ENCODE measurements at regions not wholly inside any gene's neighbourhood (a gene's known extent, or its start where the extent isn't known, plus 50 kb on each side); places are given as distances from the start of the nearest gene placed in this dataset.

DNA sequence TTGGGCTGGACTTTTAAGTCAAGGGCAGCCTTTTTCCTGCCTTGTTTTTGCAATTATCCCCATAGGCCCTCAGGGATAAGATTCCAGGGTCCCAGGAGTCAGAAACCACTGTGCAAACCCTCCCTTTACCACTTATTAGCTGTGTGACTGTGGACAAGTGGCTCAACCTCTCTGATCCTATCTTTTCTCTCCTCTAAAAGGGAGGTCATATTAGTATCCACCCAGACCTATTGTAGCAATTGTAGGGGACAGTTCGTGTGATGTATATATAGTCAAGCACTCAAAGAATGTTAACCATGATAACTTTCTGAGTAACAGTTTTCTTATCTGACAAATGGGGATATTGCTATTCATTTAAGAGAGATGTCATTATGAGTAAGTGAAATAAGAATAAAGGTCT lies 68.2 kb downstream of the IRX5 start:
- H3K79me2 ChIP-seq (ENCODE audit: low read length): no peaks in the 10 kb centered on the region
- H3K9me3 ChIP-seq (ENCODE audit: low read length): no peaks in the 10 kb centered on the region
- no peaks in the 10 kb centered on the region for H3K9me2 ChIP-seq (replicated peaks; ENCODE audit: insufficient read depth, low read length)
- H3K4me2 ChIP-seq (ENCODE audit: low read depth, low read length, poor library complexity, severe bottlenecking): no peak overlapping the region
- H4K20me1 ChIP-seq (ENCODE audit: insufficient read depth, low read depth, low read length): no peaks in the 10 kb centered on the region
- H3K27me3 ChIP-seq (ENCODE audit: low read length): no peaks in the 10 kb centered on the region
- no peak overlapping the region for H3K9ac ChIP-seq (ENCODE audit: low read length)
- H2AFZ ChIP-seq (ENCODE audit: low read length): no peak overlapping the region
- no peak overlapping the region for H3K27ac ChIP-seq (ENCODE audit: low read length)
- H3K4me3 ChIP-seq (ENCODE audit: low read length): no peak overlapping the region
- no peaks in the 10 kb centered on the region for H3K4me1 ChIP-seq (ENCODE audit: low read length)
- no peaks in the 10 kb centered on the region for H3K36me3 ChIP-seq (ENCODE audit: insufficient read depth, low read length)
- no peak for DNase-seq

DNA sequence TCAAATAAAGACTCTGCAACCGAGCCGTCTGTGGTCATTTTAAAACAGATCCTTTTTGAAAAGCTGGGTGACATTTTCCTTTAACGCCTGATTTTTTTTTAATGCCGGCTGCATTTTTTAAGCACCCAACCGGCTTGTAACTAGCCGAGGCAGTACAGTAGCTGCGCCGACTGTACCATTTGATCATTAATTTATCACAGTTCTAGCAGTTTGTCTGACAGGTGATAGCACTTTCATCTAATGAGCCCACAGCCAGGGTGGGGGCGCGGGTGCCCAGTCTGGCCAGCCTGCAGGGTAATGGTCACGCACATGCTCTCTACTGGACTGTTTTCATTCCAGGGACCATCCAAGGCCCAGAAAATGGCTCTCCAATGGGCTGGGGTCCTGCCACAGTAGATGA lies 68.8 kb downstream of the IRX5 start:
- Histone ChIP-seq H3K27ac (ENCODE audit: low read length) (no peak overlapping the region), H3K4me1 (ENCODE audit: low read length) (no peaks in the 10 kb centered on the region), H4K20me1 (ENCODE audit: insufficient read depth, low read depth, low read length) (no peaks in the 10 kb centered on the region), H3K36me3 (ENCODE audit: insufficient read depth, low read length) (no peaks in the 10 kb centered on the region), H3K4me3 (ENCODE audit: low read length) (no peak overlapping the region), H3K9ac (ENCODE audit: low read length) (no peak overlapping the region), H3K79me2 (ENCODE audit: low read length) (no peaks in the 10 kb centered on the region), H3K27me3 (ENCODE audit: low read length) (no peaks in the 10 kb centered on the region), H3K9me3 (ENCODE audit: low read length) (no peaks in the 10 kb centered on the region), H3K4me2 (ENCODE audit: low read depth, low read length, poor library complexity, severe bottlenecking) (no peak overlapping the region), H2AFZ (ENCODE audit: low read length) (no peak overlapping the region), H3K9me2 (replicated peaks; ENCODE audit: insufficient read depth, low read length) (no peaks in the 10 kb centered on the region)
- no peak for DNase-seq

DNA sequence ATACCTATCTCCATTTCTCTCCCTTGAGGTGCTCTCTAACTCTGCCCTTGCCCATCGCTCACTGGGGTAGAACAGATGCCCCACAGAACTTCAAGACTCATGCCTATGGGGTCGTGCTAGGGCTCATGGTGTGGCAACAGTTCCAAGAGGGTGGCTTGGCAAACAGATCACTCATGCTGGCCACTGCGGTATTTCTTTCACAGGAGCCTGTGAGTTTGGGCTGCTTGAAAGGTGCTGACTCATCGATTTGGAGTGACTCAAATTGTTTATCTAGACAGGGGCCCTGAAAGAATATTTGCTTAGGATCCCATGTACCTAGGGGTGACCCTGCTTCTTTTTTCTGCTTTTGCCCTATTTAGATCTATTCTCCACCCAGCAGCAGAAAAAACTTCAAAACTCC lies 69.9 kb downstream of the IRX5 start:
- Histone ChIP-seq H3K4me2 (ENCODE audit: low read depth, low read length, poor library complexity, severe bottlenecking) (no peak overlapping the region), H2AFZ (ENCODE audit: low read length) (no peak overlapping the region), H3K4me1 (ENCODE audit: low read length) (no peaks in the 10 kb centered on the region), H3K9ac (ENCODE audit: low read length) (no peak overlapping the region), H3K79me2 (ENCODE audit: low read length) (no peaks in the 10 kb centered on the region), H3K4me3 (ENCODE audit: low read length) (no peak overlapping the region), H3K9me2 (replicated peaks; ENCODE audit: insufficient read depth, low read length) (no peaks in the 10 kb centered on the region), H3K36me3 (ENCODE audit: insufficient read depth, low read length) (no peaks in the 10 kb centered on the region), H3K27ac (ENCODE audit: low read length) (no peak overlapping the region), H4K20me1 (ENCODE audit: insufficient read depth, low read depth, low read length) (no peaks in the 10 kb centered on the region), H3K27me3 (ENCODE audit: low read length) (no peaks in the 10 kb centered on the region), H3K9me3 (ENCODE audit: low read length) (no peaks in the 10 kb centered on the region)
- DNase-seq: no peak

DNA sequence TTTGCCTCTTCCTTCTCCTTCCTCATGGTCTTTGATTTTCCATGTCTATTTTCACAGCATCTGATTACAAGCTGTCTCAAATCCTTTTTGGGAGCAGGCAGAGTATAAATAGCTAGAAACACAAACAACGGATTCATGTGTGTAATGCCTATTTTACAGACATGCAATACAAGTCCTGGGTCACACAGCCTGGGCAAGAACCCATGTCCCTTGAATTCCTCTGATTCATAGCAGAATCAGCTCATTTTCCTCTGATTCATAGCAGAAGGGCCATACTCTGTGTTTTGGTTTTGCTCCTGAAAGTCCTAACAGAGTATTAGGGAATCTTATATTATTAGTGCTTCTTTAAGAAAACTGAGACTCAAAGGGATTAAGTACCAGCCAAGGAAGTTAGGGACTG lies 71.3 kb downstream of the IRX5 start:
- H3K4me1 ChIP-seq (ENCODE audit: low read length): no peaks in the 10 kb centered on the region
- no peak overlapping the region for H3K27ac ChIP-seq (ENCODE audit: low read length)
- H3K4me2 ChIP-seq (ENCODE audit: low read depth, low read length, poor library complexity, severe bottlenecking): no peak overlapping the region
- DNase-seq: no peak
- H3K9ac ChIP-seq (ENCODE audit: low read length): no peak overlapping the region
- H2AFZ ChIP-seq (ENCODE audit: low read length): no peak overlapping the region
- H3K36me3 ChIP-seq (ENCODE audit: insufficient read depth, low read length): no peaks in the 10 kb centered on the region
- no peak overlapping the region for H3K4me3 ChIP-seq (ENCODE audit: low read length)
- no peaks in the 10 kb centered on the region for H3K9me3 ChIP-seq (ENCODE audit: low read length)
- H3K27me3 ChIP-seq (ENCODE audit: low read length): no peaks in the 10 kb centered on the region
- no peaks in the 10 kb centered on the region for H4K20me1 ChIP-seq (ENCODE audit: insufficient read depth, low read depth, low read length)
- no peaks in the 10 kb centered on the region for H3K9me2 ChIP-seq (replicated peaks; ENCODE audit: insufficient read depth, low read length)
- no peaks in the 10 kb centered on the region for H3K79me2 ChIP-seq (ENCODE audit: low read length)

DNA sequence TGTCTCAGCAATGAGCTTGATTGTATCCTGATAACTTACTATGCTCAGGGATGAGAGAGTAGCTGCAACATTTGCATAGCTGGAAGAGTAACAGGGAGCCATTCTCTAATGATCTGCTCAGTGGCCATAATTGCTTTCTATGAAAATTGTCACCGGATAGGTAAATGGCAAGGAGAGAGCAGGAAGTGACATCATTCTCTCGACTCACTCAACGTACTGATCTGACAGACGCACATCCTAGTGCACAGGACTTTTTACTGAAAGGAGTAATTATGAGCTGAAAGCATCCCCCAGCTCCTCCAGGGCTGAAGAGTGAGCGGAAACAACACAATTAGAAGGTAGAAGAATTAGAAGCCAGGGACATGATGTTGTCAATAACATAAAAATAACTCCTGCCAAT lies 71.8 kb downstream of the IRX5 start:
- Histone ChIP-seq H2AFZ (ENCODE audit: low read length) (no peak overlapping the region), H3K27me3 (ENCODE audit: low read length) (no peaks in the 10 kb centered on the region), H4K20me1 (ENCODE audit: insufficient read depth, low read depth, low read length) (no peaks in the 10 kb centered on the region), H3K27ac (ENCODE audit: low read length) (no peak overlapping the region), H3K4me1 (ENCODE audit: low read length) (no peaks in the 10 kb centered on the region), H3K4me2 (ENCODE audit: low read depth, low read length, poor library complexity, severe bottlenecking) (no peak overlapping the region), H3K9me3 (ENCODE audit: low read length) (no peaks in the 10 kb centered on the region), H3K4me3 (ENCODE audit: low read length) (no peak overlapping the region), H3K79me2 (ENCODE audit: low read length) (no peaks in the 10 kb centered on the region), H3K9ac (ENCODE audit: low read length) (no peak overlapping the region), H3K9me2 (replicated peaks; ENCODE audit: insufficient read depth, low read length) (no peaks in the 10 kb centered on the region), H3K36me3 (ENCODE audit: insufficient read depth, low read length) (no peaks in the 10 kb centered on the region)
- no peak for DNase-seq

DNA sequence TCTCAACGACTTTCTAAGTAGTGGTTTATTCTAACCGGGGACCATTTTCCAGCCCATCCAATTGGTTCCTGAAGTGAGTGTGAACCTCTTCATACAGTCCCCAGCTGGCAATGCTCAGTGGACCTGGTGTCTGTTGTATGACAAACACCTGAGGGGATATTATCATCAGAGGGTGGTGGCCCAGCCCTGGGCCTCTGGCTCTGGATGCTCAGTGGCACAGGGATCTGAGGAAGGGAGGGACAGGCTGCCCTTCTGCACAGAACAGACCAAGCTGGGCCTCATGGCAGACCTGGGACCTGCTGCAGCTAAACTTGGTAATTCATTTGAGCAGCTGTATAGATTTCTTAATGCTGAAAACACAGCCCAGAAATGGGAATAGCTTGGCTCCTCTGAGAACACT lies 72.6 kb downstream of the IRX5 start:
- Histone ChIP-seq H3K27ac (ENCODE audit: low read length) (no peak overlapping the region), H3K36me3 (ENCODE audit: insufficient read depth, low read length) (no peaks in the 10 kb centered on the region), H4K20me1 (ENCODE audit: insufficient read depth, low read depth, low read length) (no peaks in the 10 kb centered on the region), H3K79me2 (ENCODE audit: low read length) (no peaks in the 10 kb centered on the region), H3K4me1 (ENCODE audit: low read length) (no peaks in the 10 kb centered on the region), H3K9ac (ENCODE audit: low read length) (no peak overlapping the region), H3K9me2 (replicated peaks; ENCODE audit: insufficient read depth, low read length) (no peaks in the 10 kb centered on the region), H3K27me3 (ENCODE audit: low read length) (no peaks in the 10 kb centered on the region), H2AFZ (ENCODE audit: low read length) (no peak overlapping the region), H3K4me2 (ENCODE audit: low read depth, low read length, poor library complexity, severe bottlenecking) (no peak overlapping the region), H3K9me3 (ENCODE audit: low read length) (no peaks in the 10 kb centered on the region), H3K4me3 (ENCODE audit: low read length) (no peak overlapping the region)
- no peak for DNase-seq

DNA sequence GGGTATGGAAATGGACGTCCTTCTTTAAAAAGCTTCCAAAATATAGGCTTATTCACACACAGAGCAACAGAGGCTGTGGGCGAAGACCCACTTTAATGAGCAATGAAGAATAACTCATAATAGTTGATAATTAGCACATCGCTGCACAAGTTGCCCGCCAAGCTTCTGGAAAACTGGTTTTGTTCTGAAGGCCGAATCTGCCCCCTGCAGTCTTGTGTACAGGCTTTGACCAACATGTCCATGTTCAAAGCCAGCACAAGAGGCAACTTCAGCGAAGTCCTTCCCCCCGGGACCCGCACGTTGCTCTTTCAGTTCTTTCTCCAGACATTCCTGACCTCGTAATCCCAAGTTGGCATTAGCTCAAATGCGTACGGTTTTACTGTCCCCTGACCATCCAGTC lies 73.3 kb downstream of the IRX5 start:
- Histone ChIP-seq H3K9ac (ENCODE audit: low read length) (no peak overlapping the region), H4K20me1 (ENCODE audit: insufficient read depth, low read depth, low read length) (no peaks in the 10 kb centered on the region), H3K4me2 (ENCODE audit: low read depth, low read length, poor library complexity, severe bottlenecking) (no peak overlapping the region), H3K4me1 (ENCODE audit: low read length) (no peaks in the 10 kb centered on the region), H3K9me2 (replicated peaks; ENCODE audit: insufficient read depth, low read length) (no peaks in the 10 kb centered on the region), H3K27me3 (ENCODE audit: low read length) (no peaks in the 10 kb centered on the region), H3K36me3 (ENCODE audit: insufficient read depth, low read length) (no peaks in the 10 kb centered on the region), H3K4me3 (ENCODE audit: low read length) (no peak overlapping the region), H3K9me3 (ENCODE audit: low read length) (no peaks in the 10 kb centered on the region), H3K27ac (ENCODE audit: low read length) (no peak overlapping the region), H3K79me2 (ENCODE audit: low read length) (no peaks in the 10 kb centered on the region), H2AFZ (ENCODE audit: low read length) (no peak overlapping the region)
- no peak for DNase-seq

DNA sequence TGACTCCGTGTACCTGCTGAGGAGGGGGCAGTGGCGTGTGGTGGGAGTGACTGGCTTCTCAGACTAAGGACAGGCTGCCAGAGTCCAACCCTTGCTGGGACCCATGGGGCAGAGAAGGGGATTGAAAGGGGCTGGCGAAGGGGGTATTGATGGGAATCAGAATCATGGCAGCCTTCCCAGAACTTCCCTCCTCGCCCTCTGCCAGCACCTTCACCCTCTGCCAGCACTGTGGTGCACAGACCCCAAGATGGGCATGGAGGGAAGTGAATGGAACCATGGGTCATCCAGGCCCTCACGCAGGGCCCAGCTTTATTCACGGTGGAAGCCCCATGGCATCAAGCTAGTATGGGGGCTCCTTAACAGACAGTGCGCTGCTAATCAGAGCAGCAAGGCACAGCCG lies 76.8 kb downstream of the IRX5 start:
- H2AFZ ChIP-seq (ENCODE audit: low read length): no peak overlapping the region
- H3K4me3 ChIP-seq (ENCODE audit: low read length): no peak overlapping the region
- no peak for DNase-seq
- H4K20me1 ChIP-seq (ENCODE audit: insufficient read depth, low read depth, low read length): no peaks in the 10 kb centered on the region
- no peak overlapping the region for H3K4me2 ChIP-seq (ENCODE audit: low read depth, low read length, poor library complexity, severe bottlenecking)
- H3K9ac ChIP-seq (ENCODE audit: low read length): no peak overlapping the region
- no peaks in the 10 kb centered on the region for H3K9me3 ChIP-seq (ENCODE audit: low read length)
- no peaks in the 10 kb centered on the region for H3K36me3 ChIP-seq (ENCODE audit: insufficient read depth, low read length)
- no peaks in the 10 kb centered on the region for H3K27me3 ChIP-seq (ENCODE audit: low read length)
- H3K4me1 ChIP-seq (ENCODE audit: low read length): no peaks in the 10 kb centered on the region
- H3K79me2 ChIP-seq (ENCODE audit: low read length): no peaks in the 10 kb centered on the region
- H3K9me2 ChIP-seq (replicated peaks; ENCODE audit: insufficient read depth, low read length): no peaks in the 10 kb centered on the region
- H3K27ac ChIP-seq (ENCODE audit: low read length): no peak overlapping the region

DNA sequence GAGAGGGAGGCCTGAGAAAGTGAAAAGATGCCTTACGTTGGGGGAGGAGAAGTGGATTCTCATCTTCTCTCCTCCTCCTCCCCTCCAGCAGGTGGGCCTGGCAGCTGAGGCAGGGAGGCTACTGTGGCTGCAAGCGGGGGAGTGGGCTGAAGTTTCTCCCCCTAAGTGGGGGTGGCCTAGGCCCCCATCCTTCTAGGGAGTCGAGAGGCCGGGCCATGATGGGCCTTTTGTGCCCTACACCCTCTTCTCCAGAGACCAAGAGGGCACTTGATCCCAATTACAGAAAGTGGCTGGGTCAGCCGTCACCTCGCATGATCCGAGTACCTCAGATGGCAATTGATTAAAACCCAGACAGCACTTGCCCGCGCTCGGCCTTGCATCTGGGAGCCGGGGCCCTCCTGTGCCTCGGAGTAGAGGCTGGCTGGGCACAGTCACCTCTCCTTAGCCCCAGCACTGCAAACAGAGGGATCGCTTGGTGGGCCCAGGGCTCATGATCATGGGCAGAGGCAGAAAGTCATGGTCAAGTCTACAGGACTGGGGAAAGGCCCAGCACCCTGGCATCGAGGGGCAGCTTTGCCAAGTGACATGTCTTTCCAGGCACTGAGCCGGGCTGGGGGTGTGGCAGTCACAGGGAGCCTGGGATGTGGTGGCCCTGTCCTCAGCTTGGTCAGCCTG lies 78.3 kb downstream of the IRX5 start:
- Histone ChIP-seq H4K20me1 (ENCODE audit: insufficient read depth, low read depth, low read length) (no peaks in the 10 kb centered on the region), H2AFZ (ENCODE audit: low read length) (no peak overlapping the region), H3K4me1 (ENCODE audit: low read length) (no peaks in the 10 kb centered on the region), H3K27ac (ENCODE audit: low read length) (no peak overlapping the region), H3K36me3 (ENCODE audit: insufficient read depth, low read length) (no peaks in the 10 kb centered on the region), H3K9ac (ENCODE audit: low read length) (no peak overlapping the region), H3K27me3 (ENCODE audit: low read length) (no peaks in the 10 kb centered on the region), H3K9me2 (replicated peaks; ENCODE audit: insufficient read depth, low read length) (no peaks in the 10 kb centered on the region), H3K9me3 (ENCODE audit: low read length) (no peaks in the 10 kb centered on the region), H3K4me3 (ENCODE audit: low read length) (no peak overlapping the region), H3K79me2 (ENCODE audit: low read length) (no peaks in the 10 kb centered on the region), H3K4me2 (ENCODE audit: low read depth, low read length, poor library complexity, severe bottlenecking) (no peak overlapping the region)
- DNase-seq: no peak

Measured in Karpas-422 (cell line).